Liver (tissue), 8 donors: ENCODE measurements at regions not wholly inside any gene's neighbourhood (a gene's known extent, or its start where the extent isn't known, plus 50 kb on each side); places are given as distances from the start of the nearest gene placed in this dataset.

ENCODE experiments used
- DNase-seq: peaks from one replicate; pipeline ENCODE4 v3.0.0-alpha.2; 2017; ENCODE audit warnings: low spot score
- H3K27ac ChIP-seq, 2 donors: one replicate each; pipeline ENCODE4 v1.7.0; 2013; ENCODE audit warnings: inconsistent platforms in 2 of 2, low read length in 2 of 2, control low read depth in 1 of 2, low read depth in 1 of 2, mild to moderate bottlenecking in 1 of 2
- H3K27me3 ChIP-seq, 4 donors: one replicate each; pipeline versions ENCODE4 v1.6.1 to v1.7.0; 2013; ENCODE audit warnings: low read length in 3 of 4, inconsistent platforms in 1 of 4, mild to moderate bottlenecking in 1 of 4, moderate library complexity in 1 of 4; ENCODE audit not compliant: control insufficient read depth in 4 of 4, insufficient read depth in 4 of 4
- H3K36me3 ChIP-seq, 4 donors: one replicate each; pipeline versions ENCODE4 v1.6.1 to v1.7.0; 2013; ENCODE audit warnings: low read length in 3 of 4, mild to moderate bottlenecking in 3 of 4, low read depth in 1 of 4, moderate library complexity in 1 of 4; ENCODE audit not compliant: control insufficient read depth in 4 of 4, insufficient read depth in 3 of 4
- H3K4me1 ChIP-seq, 4 donors: one replicate each; pipeline versions ENCODE4 v1.6.1 to v1.7.0; 2013; ENCODE audit warnings: low read length in 3 of 4, mild to moderate bottlenecking in 3 of 4, moderate library complexity in 1 of 4; ENCODE audit not compliant: control insufficient read depth in 4 of 4, insufficient read depth in 4 of 4
- H3K4me3 ChIP-seq, 3 donors: one replicate each; pipeline versions ENCODE4 v1.6.1 to v1.7.0; 2013; ENCODE audit warnings: low read length in 3 of 3, control low read depth in 1 of 3, low read depth in 1 of 3, mild to moderate bottlenecking in 1 of 3
- H3K9ac ChIP-seq, 2 donors: one replicate each; pipeline ENCODE4 v1.7.0; 2013; ENCODE audit warnings: low read length in 2 of 2, mild to moderate bottlenecking in 2 of 2, moderate library complexity in 2 of 2, control low read depth in 1 of 2, low read depth in 1 of 2
- H3K9me3 ChIP-seq, 4 donors: one replicate each; pipeline versions ENCODE4 v1.6.1 to v1.7.0; 2013; ENCODE audit warnings: low read length in 3 of 4; ENCODE audit not compliant: control insufficient read depth in 4 of 4
- ATF3 ChIP-seq: IDR thresholded peaks from 2 replicates; pipeline ENCODE4 v1.6.1; 2016; ENCODE audit warnings: antibody characterized with exemption
- CTCF ChIP-seq: fragments of 150-350 bp; IDR thresholded peaks from 2 replicates; pipeline ENCODE4 v1.5.1; 2017; ENCODE audit warnings: improper control_type of control experiment, low read depth, low read length; ENCODE audit not compliant: missing input control
- EGR1 ChIP-seq, 2 donors: IDR thresholded peaks; 2 replicates each; pipeline ENCODE4 v1.6.1; 2016 to 2018; ENCODE audit warnings: antibody characterized with exemption in 2 of 2, low read depth in 2 of 2
- FOXA1 ChIP-seq: IDR thresholded peaks from 2 replicates; pipeline ENCODE4 v1.6.1; 2016; ENCODE audit warnings: antibody characterized with exemption
- FOXA2 ChIP-seq: IDR thresholded peaks from 2 replicates; pipeline ENCODE4 v1.6.1; 2016; ENCODE audit warnings: antibody characterized with exemption
- GABPA ChIP-seq, 2 donors: IDR thresholded peaks in 1 of 2; conservative IDR thresholded peaks in 1 of 2; 2 replicates each; pipeline ENCODE4 v1.6.1; 2016; ENCODE audit warnings: antibody characterized with exemption in 2 of 2, mild to moderate bottlenecking in 1 of 2, moderate library complexity in 1 of 2
- HNF4A ChIP-seq, 2 donors: conservative IDR thresholded peaks; 2 replicates each; pipeline ENCODE4 v1.6.1; 2016; ENCODE audit warnings: antibody characterized with exemption in 2 of 2, mild to moderate bottlenecking in 2 of 2
- HNF4G ChIP-seq: IDR thresholded peaks from 2 replicates; pipeline ENCODE4 v1.6.1; 2016; ENCODE audit warnings: antibody characterized with exemption
- JUND ChIP-seq, 2 donors: IDR thresholded peaks; 2 replicates each; pipeline ENCODE4 v1.6.1; 2016; ENCODE audit warnings: antibody characterized with exemption in 2 of 2
- MAX ChIP-seq: IDR thresholded peaks from 2 replicates; pipeline ENCODE4 v1.6.1; 2016; ENCODE audit warnings: antibody characterized with exemption
- NR2F2 ChIP-seq: IDR thresholded peaks from 2 replicates; pipeline ENCODE4 v1.6.1; 2016; ENCODE audit warnings: antibody characterized with exemption
- REST ChIP-seq: IDR thresholded peaks from 2 replicates; pipeline ENCODE4 v1.6.1; 2016; ENCODE audit warnings: antibody characterized with exemption, mild to moderate bottlenecking
- RXRA ChIP-seq, 2 donors: IDR thresholded peaks; 2 replicates each; pipeline ENCODE4 v1.6.1; 2017 to 2018; ENCODE audit warnings: antibody characterized with exemption in 2 of 2, mild to moderate bottlenecking in 1 of 2
- TAF1 ChIP-seq: conservative IDR thresholded peaks from 2 replicates; pipeline ENCODE4 v1.6.1; 2016; ENCODE audit warnings: antibody characterized with exemption, mild to moderate bottlenecking
- ZBTB33 ChIP-seq: IDR thresholded peaks from 2 replicates; pipeline ENCODE4 v1.6.1; 2016; ENCODE audit warnings: antibody characterized with exemption
- WGBS: extraction: QIAGEN DNeasy Blood & Tissue Kit; methylation state at CpG from one replicate; pipeline ENCODE4 v1.1.7; 2013; 5-methylcytosine and 5-hydroxymethylcytosine counted together
- donor health status: healthy.
- donor health status: healthy.
- donor health status: healthy.
- donor health status: healthy.
- donor health status: healthy.

- 96% methylated on average over 3 of the region's 3 CpGs for WGBS
- Histone ChIP-seq H3K27ac (no peak overlapping the region), H3K9ac (no peak overlapping the region), H3K27me3 (no peaks in the 10 kb centered on the region), H3K9me3 (no peaks in the 10 kb centered on the region), H3K4me3 (no peak overlapping the region), H3K36me3 (no peaks in the 10 kb centered on the region), H3K4me1 (peaks cover 0 to 15% (median 5%) of the 10 kb centered on the region in 4 donors)
- TF ChIP-seq TAF1 = no peak
- DNase-seq = no peak
These were observed 501.9 kb upstream of the USP24 start for GRCh38 chr1:55717111-55717510.

GRCh38 chr1:55716610-55717009 is 501.4 kb upstream of the USP24 start:
- no peak overlapping the region for H3K9ac ChIP-seq
- no peaks in the 10 kb centered on the region for H3K27me3 ChIP-seq
- H3K36me3 ChIP-seq = no peaks in the 10 kb centered on the region
- DNase-seq = no peak
- TF ChIP-seq ATF3 (no peak), MAX (no peak), CTCF (no peak), JUND (IDR thresholded peaks at IDR 0.05) (no peak), ZBTB33 (no peak), FOXA2 (no peak), EGR1 (IDR thresholded peaks at IDR 0.05; ENCODE audit: low read depth in 2 of 2) (no peak), RXRA (IDR thresholded peaks at IDR 0.05) (no peak), FOXA1 (no peak), GABPA (IDR thresholded peaks at IDR 0.05 in 1 of 2, conservative IDR thresholded peaks at IDR 0.05 in 1 of 2) (no peak), REST (no peak), TAF1 (no peak), HNF4A (conservative IDR thresholded peaks at IDR 0.05) (no peak), HNF4G (no peak), NR2F2 (no peak)
- no peaks in the 10 kb centered on the region for H3K9me3 ChIP-seq
- H3K4me1 ChIP-seq = peaks cover 0 to 15% (median 5%) of the 10 kb centered on the region in 4 donors
- no peak overlapping the region for H3K27ac ChIP-seq
- WGBS = 86% methylated on average over 1 of the region's 1 CpG
- H3K4me3 ChIP-seq = no peak overlapping the region
